Naive thymus-derived CD8-positive, alpha-beta T cell (primary cell): ENCODE measurements at regions not wholly inside any gene's neighbourhood (a gene's known extent, or its start where the extent isn't known, plus 50 kb on each side); places are given as distances from the start of the nearest gene placed in this dataset.
A peak's percentile ranks its signal among the peaks of the same experiment; 100 is the strongest.

Experiments
- ATAC-seq, 2 donors: fragments of 150-1000 bp; cut with Tn5 transposase in 1 of 2; sonication (Bioruptor Pico), chemical (Tn5 transposase) in 1 of 2; 1 replicate in 1 of 2; 2 replicates in 1 of 2; pipeline ENCODE4 v1.10.0; 2021; ENCODE audit warnings: mild to moderate bottlenecking in 2 of 2, moderate library complexity in 2 of 2
- POLR2A ChIA-PET: fragments of 350-600 bp; sonication (Branson Sonifier 250); formaldehyde crosslinking; loops from one replicate; lab custom pipeline; 2021; ENCODE audit warnings: antibody characterized with exemption; lab: Charles Lee
- DNase-seq, 10 donors: peaks; one replicate each; pipeline versions ENCODE4 v3.0.0 to v3.0.0-alpha.2; 2020 to 2022
- H3K27ac Mint-ChIP-seq, 10 donors: one replicate each; pipeline ENCODE4 v1.8.0; 2020 to 2022; ENCODE audit warnings: mild to moderate bottlenecking in 10 of 10, mixed read lengths in 10 of 10, moderate library complexity in 4 of 10, inconsistent platforms in 1 of 10
- H3K27me3 Mint-ChIP-seq, 5 donors: one replicate each; pipeline ENCODE4 v1.8.0; 2021 to 2022; ENCODE audit warnings: mixed read lengths in 5 of 5
- H3K36me3 Mint-ChIP-seq, 3 donors: one replicate each; pipeline ENCODE4 v1.8.0; 2020 to 2022; ENCODE audit warnings: mixed read lengths in 3 of 3, mild to moderate bottlenecking in 2 of 3, inconsistent platforms in 1 of 3
- H3K4me1 Mint-ChIP-seq, 4 donors: one replicate each; pipeline ENCODE4 v1.8.0; 2021 to 2022; ENCODE audit warnings: mixed read lengths in 4 of 4
- H3K4me3 Mint-ChIP-seq, 10 donors: one replicate each; pipeline ENCODE4 v1.8.0; 2020 to 2022; ENCODE audit warnings: mild to moderate bottlenecking in 10 of 10, mixed read lengths in 10 of 10, moderate library complexity in 6 of 10, inconsistent platforms in 1 of 10
- H3K9me3 Mint-ChIP-seq, 9 donors: one replicate each; pipeline ENCODE4 v1.8.0; 2020 to 2022; ENCODE audit warnings: mixed read lengths in 9 of 9, mild to moderate bottlenecking in 3 of 9, inconsistent platforms in 1 of 9, moderate library complexity in 1 of 9

DNA sequence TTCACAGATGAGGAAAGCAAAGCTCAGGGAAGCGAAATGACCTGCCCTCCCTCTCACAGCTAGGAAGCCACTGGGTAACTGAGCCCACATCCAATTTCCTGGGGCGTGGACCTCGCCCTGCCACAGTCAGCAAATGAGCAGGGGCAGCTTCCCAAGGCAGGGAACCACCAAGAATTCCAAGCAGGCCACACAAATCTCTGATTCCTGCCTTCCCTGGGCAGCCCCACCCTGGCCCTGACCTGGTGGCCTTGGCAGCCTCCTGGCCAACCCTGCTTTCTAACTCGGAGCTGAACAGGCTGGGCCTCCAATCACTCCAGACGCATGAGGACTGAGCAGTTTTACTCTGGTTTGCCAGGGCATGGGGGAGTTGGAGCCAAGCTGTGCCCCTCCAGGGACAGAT is 203.7 kb upstream of the TLE3 start:
- DNase-seq (no peak), ATAC-seq (no peak)
- H3K27ac Mint-ChIP-seq = peak overlapping the region in 1 of 10 donors; percentile 20
- peaks cover 0 to 10% (median 4%) of the 10 kb centered on the region in 4 donors for H3K4me1 Mint-ChIP-seq
- no peaks in the 10 kb centered on the region for H3K36me3 Mint-ChIP-seq
- no peak overlapping the region for H3K4me3 Mint-ChIP-seq
- H3K9me3 Mint-ChIP-seq = no peaks in the 10 kb centered on the region
- peaks cover 0 to 6% (median 0%) of the 10 kb centered on the region in 5 donors for H3K27me3 Mint-ChIP-seq
- POLR2A ChIA-PET = no interaction called here

DNA sequence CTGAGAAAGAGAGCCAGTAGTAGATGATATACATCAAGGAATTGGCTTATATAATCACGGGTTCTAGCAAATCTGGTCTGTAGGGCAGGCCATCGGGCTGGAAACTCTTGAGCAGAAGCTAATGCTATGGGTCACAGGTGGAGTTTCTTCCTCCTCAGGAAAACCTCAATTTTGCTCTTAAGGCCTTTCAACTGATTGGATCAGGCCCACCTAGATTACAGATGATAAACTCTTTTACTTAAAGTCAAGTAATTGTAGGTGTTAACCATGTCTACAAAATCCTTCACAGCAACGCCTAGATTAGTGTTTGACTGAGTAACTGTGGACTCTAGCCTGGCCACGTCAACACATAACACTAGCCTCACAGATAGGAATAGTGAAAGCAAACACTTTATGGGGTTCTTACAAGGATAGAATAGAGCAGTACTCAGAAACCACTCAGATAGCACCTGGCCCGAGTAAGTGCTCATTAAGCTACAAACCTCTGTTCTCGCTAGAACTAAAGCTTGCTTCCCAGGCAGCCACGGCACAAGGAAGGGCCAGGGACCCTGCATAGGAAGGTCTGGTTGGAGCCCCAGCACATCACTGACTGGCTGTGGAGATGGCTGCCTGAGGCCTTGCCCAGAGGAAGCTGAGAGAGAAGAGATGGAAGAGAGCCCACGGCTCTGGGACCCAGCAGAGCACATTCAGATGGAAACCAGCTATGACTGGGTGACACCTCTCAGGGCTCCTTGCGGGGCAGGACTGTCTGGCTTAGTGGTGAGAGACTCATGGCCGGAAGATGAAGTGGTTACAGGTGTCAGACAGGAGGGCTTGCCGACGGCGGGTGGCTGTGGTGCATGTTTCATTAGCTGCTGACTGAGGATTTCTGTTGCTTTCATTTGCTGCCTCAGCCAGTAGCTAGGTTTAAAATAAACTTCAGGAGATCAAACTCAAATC is 202.5 kb upstream of the TLE3 start:
- H3K36me3 Mint-ChIP-seq = no peaks in the 10 kb centered on the region
- DNase-seq (peak; percentile 4 to 70 (median 50)), ATAC-seq (peak; percentile 99)
- peak overlapping the region in 9 of 10 donors; percentile 41 to 92 (median 78) for H3K27ac Mint-ChIP-seq
- H3K4me3 Mint-ChIP-seq = peak overlapping the region in 9 of 10 donors; percentile 32 to 79 (median 57)
- no peaks in the 10 kb centered on the region for H3K9me3 Mint-ChIP-seq
- H3K4me1 Mint-ChIP-seq = peaks cover 2 to 10% (median 4%) of the 10 kb centered on the region in 4 donors
- H3K27me3 Mint-ChIP-seq = peaks cover 0 to 3% (median 0%) of the 10 kb centered on the region in 5 donors
- POLR2A ChIA-PET = interaction anchor here (0.8 kb wide), 1 partner anchor 30 kb away, joined by 3 read pairs; no protein-coding TSS in a partner anchor

DNA sequence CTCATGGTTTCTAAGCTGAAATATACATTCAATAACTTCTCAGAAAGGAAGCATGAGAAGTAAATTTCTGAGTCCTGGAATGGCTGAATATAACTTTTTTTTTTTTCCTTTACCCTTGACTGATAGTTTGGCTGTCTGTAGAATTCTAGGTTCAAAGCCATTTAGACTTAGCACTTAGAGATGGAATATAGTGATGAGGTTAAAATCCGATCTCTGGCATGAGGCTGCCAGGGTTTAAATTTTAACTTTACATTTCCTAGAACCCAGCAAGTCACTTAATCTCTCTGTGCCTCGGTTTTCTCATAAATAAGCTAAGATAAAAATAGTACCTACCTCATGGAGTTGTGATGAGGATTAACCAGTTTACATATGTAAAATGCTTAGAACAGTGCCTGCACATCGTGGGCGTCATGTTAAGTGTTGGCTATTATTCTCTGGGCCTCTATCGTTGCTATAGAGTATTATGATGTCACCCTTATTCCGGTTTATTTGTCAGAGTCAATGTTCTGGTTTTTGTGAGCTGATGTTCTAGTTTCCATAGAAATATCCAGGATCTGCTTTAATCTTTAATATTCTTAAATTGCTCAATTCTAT is 199.8 kb upstream of the TLE3 start:
- H3K4me3 Mint-ChIP-seq = no peak overlapping the region
- no peak overlapping the region for H3K27ac Mint-ChIP-seq
- ATAC-seq (no peak), DNase-seq (no peak)
- peaks cover 0 to 3% (median 0%) of the 10 kb centered on the region in 5 donors for H3K27me3 Mint-ChIP-seq
- no peaks in the 10 kb centered on the region for H3K9me3 Mint-ChIP-seq
- peaks cover 2 to 10% (median 4%) of the 10 kb centered on the region in 4 donors for H3K4me1 Mint-ChIP-seq
- no peaks in the 10 kb centered on the region for H3K36me3 Mint-ChIP-seq
- POLR2A ChIA-PET = interaction anchor here (1.0 kb wide), 1 partner anchor 203 kb away, joined by 4 read pairs; no protein-coding TSS in a partner anchor

DNA sequence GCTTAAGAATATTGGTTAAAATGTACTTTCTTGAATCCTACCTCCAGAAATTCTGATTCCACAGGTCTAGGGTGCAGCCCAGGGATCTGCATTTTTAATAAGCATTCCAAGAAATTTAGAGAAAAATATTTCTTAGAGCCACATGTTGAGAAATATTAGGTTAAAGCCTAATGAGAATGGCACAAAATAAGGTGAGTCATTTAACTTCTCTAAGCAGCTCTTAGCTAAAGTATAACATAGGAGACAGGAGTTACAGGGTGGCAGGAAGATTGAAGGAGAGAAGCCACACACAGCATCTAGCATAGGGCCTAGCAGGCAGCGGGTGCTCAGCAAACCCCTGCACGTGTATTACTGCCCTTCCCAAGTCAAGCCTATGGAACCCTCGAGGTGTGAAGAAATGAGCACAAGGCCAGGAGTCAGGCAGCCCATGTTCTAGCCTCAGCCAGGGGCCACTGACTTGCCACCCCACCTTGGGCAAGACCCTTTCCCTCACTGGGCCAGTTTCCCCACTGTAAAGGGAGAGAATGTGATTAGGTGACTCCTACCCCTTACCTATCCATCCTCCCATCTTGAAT is 197.1 kb upstream of the TLE3 start:
- H3K4me3 Mint-ChIP-seq = no peak overlapping the region
- peaks cover 0 to 2% (median 2%) of the 10 kb centered on the region in 4 donors for H3K4me1 Mint-ChIP-seq
- no peaks in the 10 kb centered on the region for H3K36me3 Mint-ChIP-seq
- no peaks in the 10 kb centered on the region for H3K9me3 Mint-ChIP-seq
- no peaks in the 10 kb centered on the region for H3K27me3 Mint-ChIP-seq
- POLR2A ChIA-PET = no interaction called here
- ATAC-seq (no peak), DNase-seq (no peak)
- peak overlapping the region in 1 of 10 donors; percentile 57 for H3K27ac Mint-ChIP-seq

DNA sequence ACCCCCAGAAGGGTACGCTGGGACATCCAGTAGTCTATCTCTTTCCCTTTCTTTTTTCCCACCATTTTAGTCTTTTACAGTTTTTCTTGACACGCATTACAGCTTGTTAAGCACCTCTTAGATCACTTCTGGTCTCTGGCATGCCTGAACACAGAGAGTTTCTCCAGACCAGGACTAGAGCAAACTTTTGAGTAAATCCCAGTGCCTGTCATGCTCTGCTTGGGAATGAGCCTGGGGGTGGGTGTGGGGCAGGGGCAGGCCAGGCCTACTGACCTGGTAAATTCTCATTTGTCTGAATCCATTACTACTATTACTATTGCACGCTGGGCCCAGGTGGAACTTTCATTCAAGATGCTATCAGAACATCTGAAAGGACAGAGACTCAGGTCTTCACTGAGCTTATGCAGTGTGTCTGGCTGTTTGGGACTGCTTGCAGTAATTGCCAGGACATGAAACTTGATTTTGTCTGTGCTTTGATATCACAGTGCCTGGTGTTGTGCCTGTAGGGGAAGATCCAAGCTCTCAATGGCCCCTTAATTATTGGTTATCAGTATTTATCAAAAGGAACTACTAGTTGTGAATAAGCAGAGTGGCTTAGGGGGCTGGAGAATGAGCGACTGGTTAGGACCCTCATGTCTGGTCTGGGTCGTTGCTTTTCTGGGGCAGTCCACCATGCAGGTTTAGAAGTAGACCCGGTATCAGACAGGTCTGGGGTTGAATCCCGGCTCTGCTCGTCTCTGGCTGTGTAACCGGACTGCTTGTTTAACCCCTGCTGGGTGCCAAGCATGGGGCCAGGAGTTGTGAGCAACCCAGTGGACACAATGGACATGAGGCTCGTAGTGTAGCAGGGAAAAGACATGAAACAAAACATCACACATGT is 196.1 kb upstream of the TLE3 start:
- POLR2A ChIA-PET = no interaction called here
- peak overlapping the region in 1 of 10 donors; percentile 57 for H3K27ac Mint-ChIP-seq
- no peak overlapping the region for H3K4me3 Mint-ChIP-seq
- H3K9me3 Mint-ChIP-seq = no peaks in the 10 kb centered on the region
- no peaks in the 10 kb centered on the region for H3K36me3 Mint-ChIP-seq
- DNase-seq (no peak), ATAC-seq (no peak)
- H3K4me1 Mint-ChIP-seq = peaks cover 0 to 4% (median 2%) of the 10 kb centered on the region in 4 donors
- H3K27me3 Mint-ChIP-seq = no peaks in the 10 kb centered on the region

DNA sequence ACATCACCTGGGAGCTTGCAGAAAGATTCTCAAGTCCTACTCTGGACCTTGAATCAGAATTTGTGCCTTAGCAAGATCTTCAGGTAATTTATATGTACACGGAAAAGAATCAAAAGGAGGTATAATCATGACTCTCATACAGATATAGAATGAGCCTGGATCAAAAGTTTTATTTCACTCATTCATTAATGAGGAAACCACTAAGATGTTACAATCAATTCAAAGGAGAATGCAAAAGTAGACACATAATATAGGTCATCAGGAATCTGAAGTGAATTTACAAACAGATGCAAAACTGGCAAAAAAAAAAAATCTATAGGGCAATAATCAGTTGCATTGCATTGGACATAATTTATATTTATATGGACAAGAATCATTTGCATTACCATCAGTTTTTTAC is 195.4 kb upstream of the TLE3 start:
- no peak overlapping the region for H3K27ac Mint-ChIP-seq
- H3K4me3 Mint-ChIP-seq = no peak overlapping the region
- H3K27me3 Mint-ChIP-seq = no peaks in the 10 kb centered on the region
- POLR2A ChIA-PET = no interaction called here
- no peak for DNase-seq
- no peaks in the 10 kb centered on the region for H3K9me3 Mint-ChIP-seq
- H3K4me1 Mint-ChIP-seq = peaks cover 0 to 4% (median 3%) of the 10 kb centered on the region in 4 donors
- ATAC-seq = no peak
- no peaks in the 10 kb centered on the region for H3K36me3 Mint-ChIP-seq

DNA sequence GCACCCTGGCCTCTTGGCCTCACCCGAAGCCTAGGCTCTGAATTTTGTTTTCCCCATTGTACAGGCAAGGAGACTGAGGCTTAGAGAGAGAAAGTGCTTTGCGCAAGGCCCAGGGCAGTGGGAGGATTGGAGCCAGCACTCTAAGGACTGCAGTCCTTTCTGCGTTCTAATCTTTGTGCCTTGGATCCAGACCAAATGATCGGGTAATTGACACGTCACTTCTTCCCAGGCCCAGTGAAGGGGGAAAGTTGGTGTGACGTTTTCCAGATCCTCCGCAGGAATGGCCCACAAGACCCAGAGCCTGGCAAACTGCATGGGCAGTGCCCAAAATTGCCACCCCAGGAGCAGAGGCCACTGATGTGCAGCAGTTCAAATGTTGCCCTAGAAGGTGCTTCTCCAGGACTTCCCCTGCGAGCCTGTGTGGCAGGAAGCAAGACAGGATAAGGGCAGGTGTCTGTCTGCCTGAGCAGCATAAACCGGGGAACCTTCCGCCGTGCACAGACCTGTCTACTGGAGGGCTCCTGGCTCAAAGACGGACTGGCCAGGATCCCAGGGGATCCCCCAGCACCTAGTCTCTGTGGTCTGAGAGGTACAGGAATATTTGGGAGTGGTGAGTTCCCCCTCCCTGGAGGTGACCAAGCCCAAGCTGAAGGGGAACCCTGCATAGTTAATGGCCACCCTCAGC is 194.5 kb upstream of the TLE3 start:
- no peak for ATAC-seq
- Mint-ChIP-seq H3K4me1 (peaks cover 0 to 10% (median 3%) of the 10 kb centered on the region in 4 donors), H3K9me3 (no peaks in the 10 kb centered on the region), H3K4me3 (no peak overlapping the region), H3K27ac (peak overlapping the region in 1 of 10 donors; percentile 71), H3K27me3 (no peaks in the 10 kb centered on the region), H3K36me3 (no peaks in the 10 kb centered on the region)
- no peak for DNase-seq
- POLR2A ChIA-PET = no interaction called here

DNA sequence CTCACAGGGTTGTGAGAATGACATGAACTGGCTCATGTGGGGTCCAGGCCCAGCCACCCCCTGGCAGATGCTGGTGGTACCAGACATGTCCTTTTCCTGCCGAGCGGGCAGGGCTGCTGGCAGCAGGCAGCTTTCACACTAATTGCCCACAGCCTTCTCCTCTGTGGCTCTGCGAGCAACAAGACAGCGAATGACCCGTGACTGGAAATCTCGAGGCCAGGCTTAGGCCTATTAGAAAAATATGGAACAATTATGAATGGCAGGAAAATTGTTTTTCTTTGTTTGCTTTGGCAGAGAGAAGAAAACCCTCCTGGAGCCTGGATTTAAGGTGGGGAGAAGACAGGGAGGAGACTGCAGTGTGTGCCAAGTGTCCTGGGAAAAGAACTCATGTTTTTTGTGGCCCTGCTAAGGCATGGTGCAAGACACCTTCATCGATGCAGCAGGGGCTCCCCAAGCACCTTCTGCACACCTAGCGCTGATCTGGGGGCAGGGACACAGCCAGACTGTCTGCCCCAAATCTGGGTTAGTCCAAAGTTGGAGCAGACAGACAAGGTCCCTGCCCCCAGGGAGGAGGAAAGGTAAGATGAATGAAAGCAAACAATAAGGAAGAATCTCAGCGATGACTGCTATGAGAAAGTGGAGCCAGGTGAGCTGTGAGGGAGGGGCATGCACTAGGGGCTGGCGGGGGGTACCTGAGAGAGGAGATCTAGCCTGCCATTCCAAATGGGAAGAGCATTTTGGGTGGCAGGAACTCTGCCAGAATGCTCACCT is 193.8 kb upstream of the TLE3 start:
- Mint-ChIP-seq H3K4me3 (no peak overlapping the region), H3K4me1 (peaks cover 0 to 7% (median 2%) of the 10 kb centered on the region in 4 donors), H3K27me3 (no peaks in the 10 kb centered on the region), H3K27ac (peak overlapping the region in 1 of 10 donors; percentile 71), H3K9me3 (no peaks in the 10 kb centered on the region), H3K36me3 (no peaks in the 10 kb centered on the region)
- no peak for ATAC-seq
- POLR2A ChIA-PET = no interaction called here
- no peak for DNase-seq

DNA sequence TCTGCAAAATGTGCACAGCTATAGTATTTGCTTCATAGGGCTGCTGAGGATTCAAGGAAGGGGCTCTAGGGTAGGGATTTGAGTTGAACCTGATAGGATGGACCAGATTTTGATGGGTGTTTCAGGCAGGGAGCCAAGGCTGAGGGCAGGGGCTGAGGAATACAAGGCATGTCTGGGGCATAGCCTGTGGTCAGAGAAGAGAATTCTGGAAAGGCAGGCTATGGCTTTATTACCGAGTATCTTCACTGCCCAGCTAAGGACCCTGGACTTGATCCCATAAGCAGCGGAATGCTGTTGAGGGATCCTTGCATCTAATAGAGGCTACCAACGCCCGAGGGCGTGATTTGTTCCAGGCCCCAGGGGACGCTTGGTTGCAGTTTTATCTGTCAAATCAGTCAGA is 193.0 kb upstream of the TLE3 start:
- Mint-ChIP-seq H3K4me1 (peaks cover 0 to 7% (median 1%) of the 10 kb centered on the region in 4 donors), H3K27ac (no peak overlapping the region), H3K9me3 (no peaks in the 10 kb centered on the region), H3K4me3 (no peak overlapping the region), H3K27me3 (no peaks in the 10 kb centered on the region), H3K36me3 (no peaks in the 10 kb centered on the region)
- POLR2A ChIA-PET = no interaction called here
- ATAC-seq (no peak), DNase-seq (no peak)

DNA sequence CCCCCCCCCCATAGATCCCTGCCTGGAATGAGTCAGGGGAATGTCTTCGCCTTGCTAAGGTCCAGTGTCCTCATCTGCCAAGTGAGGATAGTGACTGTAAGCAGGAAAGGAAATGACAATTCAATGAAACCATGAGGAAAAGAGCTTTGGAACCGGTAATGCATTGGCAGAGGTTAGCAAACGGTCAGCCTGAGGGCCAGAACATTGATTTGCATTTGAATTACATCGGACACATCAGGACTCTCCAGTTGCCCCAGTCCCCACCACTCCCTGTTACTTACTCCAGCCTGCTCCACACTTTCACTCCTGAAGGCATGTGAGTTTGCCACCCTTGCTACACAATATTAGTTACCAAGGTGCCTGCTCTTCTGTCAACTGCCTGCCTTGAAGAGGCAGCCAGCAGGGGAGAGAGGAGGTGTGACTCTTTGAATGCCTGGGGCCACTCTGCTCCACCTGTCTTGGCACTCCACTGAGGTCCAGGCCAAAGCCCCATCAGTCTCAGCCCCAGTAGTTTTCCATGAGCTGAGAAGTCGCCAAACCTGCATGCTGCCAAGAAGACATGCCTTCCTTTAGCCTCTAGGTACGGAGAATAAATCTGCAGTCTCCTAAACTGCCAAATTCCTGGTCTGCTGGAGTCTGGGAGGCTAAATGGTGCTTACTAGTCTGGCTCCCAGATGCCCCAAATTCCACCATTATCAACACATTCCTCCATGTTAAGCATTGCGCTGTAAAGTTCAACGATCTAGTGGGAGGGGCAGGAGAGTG is 191.7 kb upstream of the TLE3 start:
- Mint-ChIP-seq H3K4me3 (no peak overlapping the region), H3K36me3 (no peaks in the 10 kb centered on the region), H3K27ac (peak overlapping the region in 2 of 10 donors; percentile 6 to 39), H3K9me3 (no peaks in the 10 kb centered on the region), H3K27me3 (no peaks in the 10 kb centered on the region), H3K4me1 (peaks cover 2 to 13% (median 5%) of the 10 kb centered on the region in 4 donors)
- ATAC-seq (no peak), DNase-seq (no peak)
- POLR2A ChIA-PET = no interaction called here
